Endothelial cell of umbilical vein (primary cell): ENCODE measurements at regions not wholly inside any gene's neighbourhood (a gene's known extent, or its start where the extent isn't known, plus 50 kb on each side); places are given as distances from the start of the nearest gene placed in this dataset.

Experiments
- EZH2 ChIP-seq: IDR thresholded peaks from 2 replicates; pipeline ENCODE4 v1.6.1; 2012; ENCODE audit warnings: borderline replicate concordance, low read depth, mild to moderate bottlenecking, moderate library complexity, low read length, inconsistent platforms; ENCODE audit not compliant: severe bottlenecking
- FOS ChIP-seq: IDR thresholded peaks from 2 replicates; pipeline ENCODE4 v1.6.1; 2011; ENCODE audit warnings: mild to moderate bottlenecking, low read length, moderate library complexity, borderline replicate concordance; ENCODE audit not compliant: insufficient read depth
- GATA2 ChIP-seq: IDR thresholded peaks from 2 replicates; pipeline ENCODE4 v1.7.0; 2011; ENCODE audit warnings: low read depth, mild to moderate bottlenecking, moderate library complexity, mixed read lengths, low read length; ENCODE audit not compliant: insufficient read length, insufficient read depth
- JUN ChIP-seq: IDR thresholded peaks from 2 replicates; pipeline ENCODE4 v1.6.1; 2011; ENCODE audit warnings: borderline replicate concordance, low read depth; ENCODE audit not compliant: insufficient read length, insufficient read depth
- MAX ChIP-seq: IDR thresholded peaks from 2 replicates; pipeline ENCODE4 v1.6.1; 2011; ENCODE audit not compliant: insufficient read depth, insufficient read length
- POLR2A ChIP-seq: IDR thresholded peaks from 2 replicates; pipeline ENCODE4 v1.6.1; 2012; ENCODE audit warnings: low read depth, mild to moderate bottlenecking, control low read depth, low read length
- POLR2AphosphoS5 ChIP-seq: IDR thresholded peaks from 2 replicates; pipeline ENCODE4 v1.6.1; 2012; ENCODE audit warnings: low read depth, mild to moderate bottlenecking, control low read depth, low read length, moderate library complexity; ENCODE audit not compliant: insufficient read depth
- TF ChIP-seq, protein P1 (sequence below), 2 donors: IDR thresholded peaks; 1 replicate in 1 of 2; 2 replicates in 1 of 2; pipeline ENCODE4 v1.5.1; 2011; ENCODE audit warnings: low read length in 2 of 2, mild to moderate bottlenecking in 2 of 2, moderate library complexity in 2 of 2, control low read depth in 1 of 2, inconsistent platforms in 1 of 2, low read depth in 1 of 2; ENCODE audit not compliant: insufficient read depth in 1 of 2; ENCODE audit errors: extremely low read depth in 1 of 2

DNA sequence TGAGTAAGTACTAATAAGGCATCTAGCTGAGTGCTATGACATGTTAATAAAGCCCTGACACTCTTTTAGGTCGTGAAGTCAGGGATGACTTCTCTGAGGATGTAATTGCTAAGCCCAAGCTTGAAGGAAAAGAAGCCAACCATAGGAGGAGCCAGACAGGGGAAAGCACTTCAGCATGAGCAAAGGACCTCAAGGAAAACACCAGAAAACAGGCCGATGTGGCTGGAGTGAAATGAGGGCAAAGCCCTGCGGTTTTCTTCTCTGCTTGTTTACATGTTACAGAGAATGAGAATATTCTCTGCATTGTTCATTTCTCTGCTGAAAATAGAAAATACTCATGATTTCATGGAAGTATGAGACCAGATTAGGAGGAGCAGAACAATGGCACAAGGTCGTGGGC is 112.5 kb upstream of the ARHGAP28 start:
- TF ChIP-seq, protein P1, sequence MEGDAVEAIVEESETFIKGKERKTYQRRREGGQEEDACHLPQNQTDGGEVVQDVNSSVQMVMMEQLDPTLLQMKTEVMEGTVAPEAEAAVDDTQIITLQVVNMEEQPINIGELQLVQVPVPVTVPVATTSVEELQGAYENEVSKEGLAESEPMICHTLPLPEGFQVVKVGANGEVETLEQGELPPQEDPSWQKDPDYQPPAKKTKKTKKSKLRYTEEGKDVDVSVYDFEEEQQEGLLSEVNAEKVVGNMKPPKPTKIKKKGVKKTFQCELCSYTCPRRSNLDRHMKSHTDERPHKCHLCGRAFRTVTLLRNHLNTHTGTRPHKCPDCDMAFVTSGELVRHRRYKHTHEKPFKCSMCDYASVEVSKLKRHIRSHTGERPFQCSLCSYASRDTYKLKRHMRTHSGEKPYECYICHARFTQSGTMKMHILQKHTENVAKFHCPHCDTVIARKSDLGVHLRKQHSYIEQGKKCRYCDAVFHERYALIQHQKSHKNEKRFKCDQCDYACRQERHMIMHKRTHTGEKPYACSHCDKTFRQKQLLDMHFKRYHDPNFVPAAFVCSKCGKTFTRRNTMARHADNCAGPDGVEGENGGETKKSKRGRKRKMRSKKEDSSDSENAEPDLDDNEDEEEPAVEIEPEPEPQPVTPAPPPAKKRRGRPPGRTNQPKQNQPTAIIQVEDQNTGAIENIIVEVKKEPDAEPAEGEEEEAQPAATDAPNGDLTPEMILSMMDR (IDR thresholded peaks at IDR 0.05; ENCODE audit: extremely low read depth in 1 of 2, insufficient read depth in 1 of 2, low read depth in 1 of 2, low read length in 2 of 2): no peak
- no peak for TF ChIP-seq POLR2A
- TF ChIP-seq EZH2: no peak
- no peak for TF ChIP-seq MAX
- no peak for TF ChIP-seq GATA2
- no peak for TF ChIP-seq POLR2AphosphoS5
- TF ChIP-seq FOS: no peak
- no peak for TF ChIP-seq JUN
